HG03097 (cell line): ENCODE measurements at regions not wholly inside any gene's neighbourhood (a gene's known extent, or its start where the extent isn't known, plus 50 kb on each side); places are given as distances from the start of the nearest gene placed in this dataset.
A peak's percentile ranks its signal among the peaks of the same experiment; 100 is the strongest.
"Not testable (repeated sequence)": the region's sequence is repeated elsewhere in the genome, so short reads cannot be mapped to it uniquely, and the experiment has no call there.

Source experiments
- ATAC-seq: cut with Tn5 transposase; IDR thresholded peaks from one replicate; pipeline ENCODE4 v1.9.1; 2021; ENCODE audit not compliant: unreplicated experiment, low FRiP score

DNA sequence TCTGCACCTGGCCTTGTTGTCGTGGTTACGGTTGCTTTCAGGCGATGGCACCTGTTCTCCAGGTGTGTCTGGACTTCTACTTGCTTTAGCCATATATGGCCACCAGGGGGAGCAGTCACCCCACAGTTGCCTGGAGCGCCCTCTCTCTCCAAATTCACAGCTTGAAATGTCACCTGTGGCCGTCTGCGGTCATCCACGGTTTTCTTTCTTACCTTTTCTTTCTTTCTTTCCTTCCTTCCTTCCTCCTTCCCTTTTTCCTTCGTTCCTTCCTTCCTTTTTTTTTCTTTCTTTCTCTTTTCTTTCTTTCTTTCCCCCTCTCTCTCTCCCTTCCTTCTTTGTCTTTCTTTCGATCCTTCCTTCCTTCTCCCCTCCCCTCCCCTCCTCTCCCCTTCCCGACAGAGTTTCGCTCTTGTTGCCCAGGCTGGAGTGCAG lies 150.5 kb upstream of the VKORC1L1 start:
- ATAC-seq, result no peak

DNA sequence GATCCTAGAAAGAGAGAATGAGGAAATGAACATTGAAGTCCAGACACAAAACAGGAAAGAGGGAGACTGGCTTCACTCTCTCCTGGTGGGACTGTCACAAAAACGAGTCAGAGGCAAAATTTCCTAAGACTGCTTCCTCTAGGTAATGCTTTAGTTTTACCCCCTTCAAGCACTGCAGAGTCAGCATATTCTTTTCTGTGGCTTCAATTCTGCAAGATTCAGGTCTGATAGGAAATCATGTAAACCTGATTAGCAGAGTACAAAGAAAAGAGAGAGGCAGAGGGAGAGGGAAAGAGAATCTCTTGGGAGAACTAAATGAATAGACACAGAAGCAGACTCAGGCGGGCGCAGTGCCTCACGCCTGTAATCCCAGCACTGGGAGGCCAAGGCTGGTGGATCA lies 145.7 kb upstream of the VKORC1L1 start:
- ATAC-seq, result not testable (repeated sequence)

DNA sequence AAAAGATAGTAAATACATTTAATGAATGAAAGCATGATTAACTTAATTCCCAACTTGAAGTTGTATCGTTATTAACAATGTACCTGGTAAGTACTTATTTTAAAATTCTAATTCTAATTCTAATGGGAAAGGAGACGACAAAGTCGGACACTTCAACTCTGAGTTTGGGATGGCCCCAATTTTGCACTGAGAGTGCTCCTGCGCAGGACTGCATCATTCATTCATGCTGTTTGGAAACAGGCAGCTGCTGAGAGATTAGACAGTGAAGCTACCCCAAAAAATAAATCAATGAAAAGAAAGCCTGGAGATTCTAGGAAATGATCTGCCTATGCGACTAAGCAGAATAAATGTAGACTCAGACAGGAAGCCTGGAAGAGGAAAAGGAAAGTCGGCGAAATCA lies 141.7 kb upstream of the VKORC1L1 start:
- ATAC-seq, result no peak

DNA sequence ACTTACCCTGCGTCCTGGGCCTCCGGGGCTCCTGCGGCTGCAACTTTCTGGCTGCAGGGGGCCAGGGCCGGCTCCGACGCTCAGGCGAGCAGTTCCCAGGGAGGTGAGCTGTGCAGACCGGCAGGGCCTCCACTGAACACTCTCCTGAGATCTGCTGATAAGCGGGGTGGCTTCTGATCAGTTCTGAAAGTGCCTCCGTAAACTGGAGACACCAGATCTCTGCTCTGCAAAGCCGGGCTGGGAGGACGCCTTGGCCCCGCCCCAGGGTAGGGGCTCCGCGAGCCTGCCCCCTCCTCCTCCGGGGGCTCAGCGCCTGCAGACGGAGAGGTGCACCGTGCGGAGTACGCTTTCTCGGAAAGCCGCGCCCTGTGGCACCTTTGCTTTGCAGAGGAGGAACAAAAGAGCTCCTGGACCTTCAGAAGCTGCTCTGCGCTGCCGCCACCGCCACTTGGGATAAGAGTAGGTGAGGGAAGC lies 141.3 kb upstream of the VKORC1L1 start:
- ATAC-seq, result no peak

DNA sequence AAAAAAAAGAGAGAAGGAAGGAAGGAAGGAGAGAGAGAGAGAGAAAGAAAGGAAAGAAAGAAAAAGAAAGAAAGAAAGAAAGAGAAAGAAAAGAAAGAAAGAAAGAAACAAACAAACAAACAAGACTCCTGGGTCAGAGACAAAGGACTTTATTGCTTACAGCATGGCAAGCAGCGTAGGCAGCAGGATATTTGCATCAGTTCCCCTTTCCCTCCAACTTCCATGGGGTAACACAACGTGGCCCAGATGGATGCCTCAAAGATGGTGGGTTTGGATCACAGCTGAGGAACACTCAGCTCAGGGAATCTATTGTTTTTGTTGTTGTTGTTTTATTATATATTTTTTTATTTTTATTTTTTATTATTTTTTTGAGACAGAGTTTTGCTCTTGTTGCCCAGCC lies 128.5 kb upstream of the VKORC1L1 start:
- ATAC-seq, result no peak

DNA sequence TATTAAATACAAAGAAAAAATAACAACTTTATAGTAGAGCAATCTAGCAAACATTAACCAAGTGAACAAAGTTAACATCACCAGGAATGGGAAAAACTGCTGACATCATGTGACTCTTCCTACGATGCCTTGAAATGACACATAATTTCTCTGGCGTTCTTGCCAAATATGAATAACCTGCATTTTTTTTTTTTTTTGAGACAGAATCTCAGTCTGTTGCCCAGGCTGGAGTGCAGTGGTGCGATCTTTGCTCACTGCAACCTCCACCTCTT lies 126.5 kb upstream of the VKORC1L1 start:
- ATAC-seq, result no peak

DNA sequence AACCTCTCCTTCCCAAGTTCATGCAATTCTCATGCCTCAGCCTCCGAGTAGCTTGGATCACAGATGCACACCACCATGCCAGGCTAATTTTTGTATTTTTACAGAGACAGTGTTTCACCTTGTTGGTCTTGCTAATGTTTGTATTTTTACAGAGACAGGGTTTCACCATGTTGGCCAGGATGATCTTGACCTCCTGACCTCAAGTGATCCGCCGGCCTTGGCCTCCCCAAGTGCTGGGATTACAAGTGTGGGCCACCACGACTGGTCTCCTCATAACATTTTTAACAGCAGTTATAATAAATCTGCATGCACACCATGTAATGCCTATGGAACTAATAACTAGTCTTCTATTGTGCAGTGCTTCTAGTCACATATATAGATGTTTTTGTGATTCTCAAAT lies 123.8 kb upstream of the VKORC1L1 start:
- ATAC-seq, result no peak

DNA sequence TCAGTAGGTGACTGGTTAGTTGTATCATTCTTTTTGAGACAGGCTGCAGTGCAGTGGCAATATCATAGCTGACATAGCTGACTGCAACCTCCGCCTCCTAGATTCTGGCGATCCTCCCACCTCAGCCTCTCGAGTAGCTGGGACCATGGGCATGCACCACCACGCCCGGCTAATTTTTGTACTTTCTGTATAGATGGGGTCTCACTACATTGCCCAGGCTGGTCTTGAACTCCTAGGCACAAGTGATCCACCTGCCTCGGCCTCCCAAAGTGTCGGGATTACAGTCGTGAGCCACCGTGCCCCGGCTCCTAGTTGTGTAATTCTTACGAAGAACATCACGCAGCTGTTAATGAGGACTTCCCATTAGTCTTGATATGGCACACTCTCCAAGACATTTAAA lies 123.4 kb upstream of the VKORC1L1 start:
- no peak for ATAC-seq

DNA sequence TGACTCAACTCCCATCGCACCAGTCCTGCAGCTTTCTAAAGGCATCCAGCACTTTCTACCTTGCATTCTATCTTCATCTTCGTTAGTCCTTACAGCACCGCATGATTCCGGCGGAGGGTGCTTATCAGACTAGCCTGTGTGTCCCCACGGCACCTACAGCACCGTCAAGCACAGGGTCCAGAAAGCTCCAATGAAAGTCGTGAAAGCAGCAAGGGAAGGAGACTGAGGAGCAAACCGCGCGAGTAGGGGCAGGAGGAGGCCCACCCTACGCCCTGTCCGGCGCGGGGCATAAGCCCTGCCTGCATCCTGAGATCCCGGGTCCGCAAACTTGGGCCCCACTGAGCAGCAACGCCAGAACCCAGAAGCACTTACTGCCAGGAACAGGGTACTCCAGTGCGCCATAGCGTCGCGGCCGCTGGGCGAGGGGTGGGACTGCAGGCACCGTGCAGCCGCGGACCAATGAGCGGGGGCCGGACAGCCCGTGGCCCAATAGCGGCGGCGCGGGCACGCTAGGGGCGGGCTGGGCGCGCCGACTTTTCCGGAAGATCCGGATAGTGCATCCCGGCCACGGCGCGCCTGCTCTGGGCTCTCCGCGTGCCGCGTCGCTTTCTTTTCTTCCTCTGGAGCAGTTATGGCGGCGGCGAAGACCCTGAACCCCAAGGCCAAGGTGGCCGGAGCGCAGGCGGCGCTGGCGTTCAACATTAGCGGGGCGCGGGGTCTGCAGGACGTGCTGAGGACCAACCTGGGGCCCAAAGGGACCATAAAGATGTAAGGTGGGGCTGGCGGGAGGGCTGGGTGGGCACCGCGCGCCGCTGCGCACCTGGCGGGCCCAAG lies 122.1 kb upstream of the VKORC1L1 start:
- ATAC-seq, result peak; percentile 98

DNA sequence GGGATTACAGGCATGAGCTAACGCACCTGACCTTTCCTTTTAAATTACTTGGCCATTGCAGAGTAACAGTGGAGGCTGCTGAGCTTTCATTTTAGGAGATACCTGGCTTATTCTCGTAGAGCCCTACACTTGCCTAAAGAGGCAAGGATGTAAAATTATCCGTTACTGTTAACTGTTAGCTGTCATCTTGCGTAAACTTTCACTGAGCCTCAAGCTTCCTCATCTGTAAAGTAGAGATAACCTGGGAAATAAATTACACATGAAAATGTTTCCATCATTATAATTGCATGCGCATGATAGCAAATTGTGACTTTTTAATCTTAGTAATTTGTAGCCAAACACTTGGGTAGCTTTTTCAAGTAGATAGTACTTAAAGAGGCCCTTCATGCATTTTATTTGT lies 118.8 kb upstream of the VKORC1L1 start:
- not testable (repeated sequence) for ATAC-seq

DNA sequence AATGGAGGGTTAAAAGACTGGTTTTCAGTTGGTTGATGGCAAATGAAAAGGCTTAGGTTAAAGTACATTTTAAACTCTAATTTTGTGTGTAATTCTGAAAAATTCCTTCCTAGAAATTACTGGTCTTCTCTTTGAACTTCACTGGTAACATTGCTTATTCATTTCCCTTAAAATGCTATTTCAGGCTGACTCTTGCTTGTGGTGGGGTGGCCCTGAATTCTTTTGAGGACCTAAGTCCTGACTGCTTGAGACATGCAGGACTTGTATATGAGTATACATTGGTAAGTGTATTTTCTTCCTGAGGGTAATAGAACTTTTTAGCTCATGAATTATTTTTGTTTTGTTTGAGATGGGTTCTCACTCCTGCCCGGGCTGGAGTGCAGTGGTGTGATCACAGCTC lies 113.9 kb upstream of the VKORC1L1 start:
- ATAC-seq, result not testable (repeated sequence)

DNA sequence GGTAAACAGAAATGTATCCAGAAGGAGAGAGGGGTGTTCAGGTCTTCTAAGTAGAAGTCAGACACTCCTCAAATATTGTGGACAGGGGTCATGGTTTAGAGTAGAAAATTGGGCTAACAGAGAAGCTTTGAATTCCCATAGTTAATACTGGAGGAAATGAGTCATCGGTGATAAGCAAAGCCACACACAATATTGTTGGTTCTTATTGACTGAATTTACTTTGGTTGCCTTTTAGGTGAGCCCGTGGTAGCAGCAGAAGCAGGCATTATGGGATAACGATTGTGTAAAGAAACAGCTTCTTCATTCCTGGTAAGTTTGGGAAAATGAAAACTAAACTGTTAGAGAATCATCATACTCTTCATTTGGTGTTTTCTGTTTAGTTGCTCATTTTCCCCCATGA lies 110.2 kb upstream of the VKORC1L1 start:
- ATAC-seq, result not testable (repeated sequence)

DNA sequence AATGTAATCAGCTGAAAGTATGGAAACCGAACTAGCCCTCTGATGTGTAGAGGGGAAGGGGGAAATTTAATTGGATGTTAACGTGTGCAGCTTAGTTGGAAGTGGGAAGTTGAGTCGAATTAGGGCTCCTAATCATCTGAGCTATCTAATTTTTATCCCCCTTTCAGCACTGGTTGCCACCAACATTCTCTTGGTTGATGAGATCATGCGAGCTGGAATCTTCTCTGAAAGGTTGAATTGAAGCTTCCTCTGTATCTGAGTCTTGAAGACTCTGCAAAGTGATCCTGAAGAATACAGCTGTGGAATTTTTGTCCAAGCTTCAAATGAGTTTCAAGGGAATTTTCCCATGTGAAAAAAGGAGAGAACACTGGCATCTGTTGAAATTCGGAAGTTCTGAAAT lies 109.8 kb upstream of the VKORC1L1 start:
- not testable (repeated sequence) for ATAC-seq

DNA sequence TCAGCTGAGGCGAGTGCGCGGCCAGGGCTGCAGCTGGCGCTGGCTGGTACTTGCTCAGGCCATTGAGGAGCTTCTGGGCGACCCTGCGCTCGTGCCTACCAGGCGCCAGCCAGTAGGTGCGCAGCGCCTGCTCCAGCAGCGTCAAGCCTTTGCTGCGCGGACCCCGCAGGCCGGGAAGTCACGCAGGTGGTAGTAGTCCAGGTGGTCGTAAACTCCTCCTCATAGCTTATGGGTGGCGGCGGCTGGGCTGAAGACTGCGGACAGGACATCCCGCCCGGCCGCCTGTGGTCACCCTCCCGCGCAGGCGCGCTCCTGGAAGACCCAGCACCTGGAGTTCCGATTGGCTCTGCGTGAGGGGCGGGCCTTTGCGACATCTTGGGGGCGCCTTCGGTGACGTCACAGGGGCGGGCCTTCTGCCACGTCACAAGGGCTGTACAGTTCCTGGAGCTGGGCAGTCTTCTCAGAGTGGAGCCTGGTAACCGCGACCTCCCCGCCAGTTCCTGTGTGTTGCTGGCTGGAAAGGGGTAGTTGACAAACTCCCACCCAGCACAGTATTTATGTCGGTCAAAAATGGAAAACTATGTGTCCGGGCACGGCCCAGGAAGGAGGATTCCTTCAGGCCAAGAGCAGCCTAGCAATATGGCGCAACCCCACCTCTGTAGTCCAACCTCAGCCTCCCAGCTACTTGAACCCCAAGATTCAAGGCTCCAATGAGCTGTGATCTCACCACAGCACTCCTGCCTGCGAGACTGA lies 102.2 kb upstream of the VKORC1L1 start:
- peak; percentile 95 for ATAC-seq

DNA sequence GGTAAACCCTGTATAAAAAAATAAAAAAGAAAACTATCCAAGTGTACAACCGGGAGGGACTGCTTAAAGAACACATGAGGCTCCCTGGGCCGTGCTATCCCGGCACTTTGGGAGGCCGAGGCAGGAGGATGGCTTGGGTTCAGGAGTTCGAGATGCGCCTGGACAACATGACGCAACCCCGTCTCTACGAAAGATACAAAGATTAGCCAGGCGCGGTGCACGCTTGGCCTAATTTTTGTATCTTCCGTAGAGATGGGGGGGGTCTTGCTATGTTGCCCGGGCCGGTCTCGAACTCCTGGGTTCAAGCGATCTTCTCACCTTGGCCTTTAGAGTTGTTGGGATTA lies 101.7 kb upstream of the VKORC1L1 start:
- ATAC-seq, result peak; percentile 8

DNA sequence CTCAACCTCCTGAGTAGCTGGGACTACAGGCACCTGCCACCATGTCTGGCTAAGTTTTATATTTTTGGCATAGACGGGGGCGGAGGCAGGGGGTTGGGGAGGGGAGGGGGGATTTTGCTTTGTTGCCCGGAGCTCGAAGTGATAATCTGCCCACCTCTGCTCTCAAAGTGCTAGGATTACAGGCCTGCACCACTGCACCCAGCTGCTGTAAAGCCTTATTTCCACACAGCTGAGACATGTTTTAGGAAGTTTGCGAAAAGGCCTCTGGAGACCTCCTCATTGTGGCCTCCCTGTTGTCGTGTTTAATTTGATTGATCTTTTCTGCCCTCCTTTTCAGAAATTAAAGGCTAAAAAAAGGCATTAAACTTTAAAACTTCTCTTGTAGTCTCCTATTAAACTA lies 96.2 kb upstream of the VKORC1L1 start:
- ATAC-seq, result not testable (repeated sequence)

DNA sequence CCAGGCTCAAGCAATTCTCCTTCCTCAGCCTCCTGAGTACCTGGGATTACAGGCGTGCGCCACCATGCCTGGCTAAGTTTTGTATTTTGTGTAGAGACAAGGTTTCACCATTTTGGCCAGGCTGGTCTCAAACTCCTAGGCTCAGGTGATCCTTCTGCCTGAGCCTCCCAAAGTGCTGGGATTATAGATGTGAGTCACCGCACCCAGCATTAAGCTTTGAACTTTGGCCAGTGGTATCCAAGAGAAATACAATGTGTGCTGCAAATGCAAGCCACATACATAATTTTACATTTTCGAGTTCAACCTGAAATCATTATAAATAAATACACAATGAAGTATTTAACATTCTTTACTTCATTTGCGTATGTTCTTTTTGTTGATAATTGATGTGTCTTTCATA lies 82.9 kb upstream of the VKORC1L1 start:
- ATAC-seq, result not testable (repeated sequence)

DNA sequence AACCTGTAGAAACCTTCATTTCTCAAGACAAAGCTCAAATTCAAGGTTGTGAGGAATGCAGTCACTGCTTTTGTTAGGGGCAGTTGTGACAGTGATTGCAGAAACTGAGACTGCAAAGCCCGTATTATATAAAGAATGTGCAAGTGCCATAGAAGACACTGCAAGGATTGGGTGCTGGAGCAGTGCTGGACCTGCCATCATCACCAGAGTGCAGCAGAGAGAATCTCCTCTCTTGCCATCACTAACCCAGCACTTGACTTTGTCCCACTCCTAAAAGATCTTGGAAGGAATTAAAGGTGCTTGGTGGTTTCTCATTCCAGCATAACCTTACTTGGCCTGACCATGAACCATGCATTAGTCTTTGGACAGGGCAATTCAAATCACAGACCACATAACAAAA lies 81.1 kb upstream of the VKORC1L1 start:
- not testable (repeated sequence) for ATAC-seq

DNA sequence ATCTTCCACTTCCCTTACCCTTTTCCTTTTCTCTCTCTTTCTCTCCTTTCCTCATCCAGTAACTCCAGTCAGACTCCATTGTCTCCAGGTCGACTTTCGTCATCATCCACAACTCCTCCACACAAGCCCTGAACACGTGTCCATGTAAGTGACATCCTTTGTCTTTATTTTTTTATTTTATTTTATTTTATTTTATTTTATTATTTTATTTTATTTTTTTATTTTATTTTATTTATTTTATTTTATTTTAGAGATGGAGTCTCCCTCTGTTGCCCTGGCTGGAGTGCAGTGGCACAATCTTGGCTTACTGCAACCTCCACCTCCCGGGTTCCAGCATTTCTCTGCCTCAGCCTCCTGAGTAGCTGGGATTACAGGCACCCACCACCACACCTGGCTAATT lies 80.1 kb upstream of the VKORC1L1 start:
- not testable (repeated sequence) for ATAC-seq

DNA sequence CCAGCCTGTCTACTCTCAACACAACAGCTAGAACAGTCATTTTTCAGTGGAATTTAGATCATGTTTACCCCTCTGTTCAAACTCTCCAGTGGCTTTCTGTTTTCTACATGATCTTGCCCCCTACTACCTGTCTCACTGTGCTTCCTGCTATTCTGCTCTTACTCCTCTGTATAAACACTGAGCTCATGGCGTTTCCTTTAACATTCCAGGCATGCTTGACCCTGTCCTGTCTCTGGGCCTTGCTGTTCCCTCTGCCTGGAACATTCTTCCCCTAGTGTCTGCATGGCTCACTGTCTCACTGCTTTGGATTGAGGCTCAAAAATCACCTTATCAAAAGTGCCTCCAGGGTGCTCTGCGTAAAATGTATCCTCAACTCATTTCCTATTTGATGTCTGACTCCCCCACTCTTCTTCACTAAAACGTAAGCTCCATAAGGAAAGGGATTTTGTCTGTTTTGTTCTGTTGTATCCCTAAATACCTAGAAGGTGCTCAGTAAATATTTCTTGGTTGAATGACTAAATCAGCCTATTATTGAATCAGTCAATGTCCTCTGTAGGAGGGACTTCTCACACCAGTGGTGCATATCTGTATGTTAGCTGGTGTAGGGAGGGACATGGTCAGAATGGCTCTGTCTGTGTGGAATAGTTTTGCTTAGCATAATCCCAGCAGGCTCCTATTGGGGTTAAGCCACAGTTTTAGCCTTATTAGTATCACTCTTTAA lies 78.0 kb upstream of the VKORC1L1 start:
- ATAC-seq, result not testable (repeated sequence)

DNA sequence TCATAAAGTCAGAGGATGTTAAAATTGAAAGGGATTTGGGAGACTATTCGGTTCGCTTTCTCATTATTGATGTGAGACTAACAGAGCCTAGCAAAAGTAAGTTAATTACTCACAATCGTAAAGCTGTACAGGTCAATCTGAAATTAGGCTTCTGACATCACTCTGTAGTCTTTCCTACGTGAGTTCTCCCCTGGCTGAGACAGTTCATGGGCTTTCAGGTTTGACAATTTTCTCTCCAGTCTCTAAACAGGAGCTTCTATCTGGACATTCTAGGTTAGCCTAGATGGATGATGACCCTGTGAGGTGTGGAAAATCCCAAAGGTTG lies 77.5 kb upstream of the VKORC1L1 start:
- ATAC-seq, result not testable (repeated sequence)

DNA sequence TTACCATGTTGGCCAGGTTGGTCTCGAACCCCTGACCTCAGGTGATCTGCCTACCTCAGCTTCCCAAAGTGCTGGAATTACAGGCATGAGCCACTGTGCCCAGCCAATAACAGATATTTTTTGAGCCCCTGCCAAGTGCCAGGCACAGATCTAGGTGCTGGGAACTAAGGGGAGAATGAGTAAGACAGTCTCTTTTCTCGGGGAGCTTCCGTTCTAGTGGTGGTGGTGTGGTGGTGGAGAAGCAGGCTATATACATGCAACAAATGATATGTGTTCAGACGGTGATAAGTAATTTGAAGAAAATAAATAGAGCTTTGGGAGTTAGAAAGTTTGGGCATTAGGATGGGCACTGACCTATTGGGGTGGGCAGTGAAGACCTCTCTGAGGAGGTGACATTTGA lies 76.7 kb upstream of the VKORC1L1 start:
- no peak for ATAC-seq
